ENCODE measurements at regions not wholly inside any gene's neighbourhood (a gene's known extent, or its start where the extent isn't known, plus 50 kb on each side); places are given as distances from the start of the nearest gene placed in this dataset.

DNA sequence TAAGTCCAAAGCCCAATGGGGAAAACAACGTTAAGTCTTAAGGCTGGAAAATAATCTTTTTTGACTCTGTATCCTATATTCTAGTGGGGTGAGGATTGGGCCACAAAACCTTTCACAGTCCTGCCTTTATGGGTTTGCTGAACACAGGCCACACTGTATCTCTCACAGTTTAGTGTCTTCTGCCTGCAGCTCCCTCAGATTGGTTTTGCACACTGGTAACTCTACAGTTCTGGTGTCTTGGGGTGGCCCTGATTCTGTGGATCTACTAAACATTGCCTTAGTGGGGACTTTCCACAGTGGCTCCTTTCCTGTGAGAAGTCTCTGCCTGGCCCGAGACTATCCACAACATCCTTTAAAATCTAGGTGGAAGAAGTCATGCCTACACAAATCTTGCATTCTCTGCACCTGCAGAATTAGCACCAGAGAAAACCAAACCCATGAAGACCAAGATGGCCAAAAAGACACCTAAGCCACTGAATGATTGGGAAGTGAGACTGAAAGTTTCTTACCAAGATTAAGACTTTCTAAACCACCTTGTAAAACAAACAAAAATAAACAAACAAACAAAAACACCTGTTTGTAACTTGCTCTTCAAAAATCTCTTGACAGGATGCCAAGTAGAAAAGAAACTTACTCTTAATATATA lies 150.4 kb upstream of the PCDH10 start:
- no peak overlapping the region for H3K27ac ChIP-seq
- no peak for TF ChIP-seq CTCF (conservative IDR thresholded peaks at IDR 0.05)

DNA sequence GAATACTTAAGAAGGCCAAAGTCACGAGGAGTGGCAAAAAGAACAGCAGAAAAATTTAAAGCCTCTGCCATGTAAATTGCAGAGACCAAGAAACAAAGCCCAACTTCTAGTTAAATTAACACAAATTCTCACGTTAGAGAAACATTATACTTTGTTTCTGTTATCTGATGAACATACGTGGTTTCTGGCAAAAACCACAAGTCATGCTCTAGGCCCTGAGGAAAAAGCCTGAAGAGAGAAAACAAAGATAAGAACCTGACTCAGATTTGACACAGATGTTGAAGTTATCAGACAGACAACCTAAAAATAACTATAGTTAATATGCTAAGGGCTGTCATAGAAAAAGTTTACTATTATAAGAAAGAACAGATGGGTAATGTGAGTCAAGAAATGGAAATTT lies 149.1 kb upstream of the PCDH10 start:
- H3K27ac ChIP-seq, result no peak overlapping the region
- no peak for TF ChIP-seq CTCF (conservative IDR thresholded peaks at IDR 0.05)

GRCh38 chr4:133003169-133003568 lies 145.9 kb upstream of the PCDH10 start:
- no peak for TF ChIP-seq CTCF (conservative IDR thresholded peaks at IDR 0.05)
- no peak overlapping the region for H3K27ac ChIP-seq

- TF ChIP-seq CTCF (conservative IDR thresholded peaks at IDR 0.05), result no peak
- no peak overlapping the region for H3K27ac ChIP-seq
Measured at GRCh38 chr4:133014473-133015135, 134.5 kb upstream of the PCDH10 start.

- TF ChIP-seq CTCF (conservative IDR thresholded peaks at IDR 0.05), result no peak
- no peak overlapping the region for H3K27ac ChIP-seq
Measured at GRCh38 chr4:133045288-133045687, 103.8 kb upstream of the PCDH10 start.

- H3K27ac ChIP-seq, result no peak overlapping the region
- TF ChIP-seq CTCF (conservative IDR thresholded peaks at IDR 0.05), result no peak
Measured at GRCh38 chr4:133046156-133046555, 102.9 kb upstream of the PCDH10 start.

- no peak for TF ChIP-seq CTCF (conservative IDR thresholded peaks at IDR 0.05)
- no peak overlapping the region for H3K27ac ChIP-seq
Measured at GRCh38 chr4:133058701-133059100, 90.4 kb upstream of the PCDH10 start.
